Erythroblast (primary cell): ENCODE measurements at regions not wholly inside any gene's neighbourhood (a gene's known extent, or its start where the extent isn't known, plus 50 kb on each side); places are given as distances from the start of the nearest gene placed in this dataset.

Experiments
- GATA1 ChIP-seq: IDR thresholded peaks from 2 replicates; pipeline ENCODE4 v1.6.1; 2011; ENCODE audit warnings: low read depth, mild to moderate bottlenecking, control low read depth, low read length, moderate library complexity
- POLR2A ChIP-seq: IDR thresholded peaks from 2 replicates; pipeline ENCODE4 v1.6.1; 2011; ENCODE audit warnings: mild to moderate bottlenecking, low read length

DNA sequence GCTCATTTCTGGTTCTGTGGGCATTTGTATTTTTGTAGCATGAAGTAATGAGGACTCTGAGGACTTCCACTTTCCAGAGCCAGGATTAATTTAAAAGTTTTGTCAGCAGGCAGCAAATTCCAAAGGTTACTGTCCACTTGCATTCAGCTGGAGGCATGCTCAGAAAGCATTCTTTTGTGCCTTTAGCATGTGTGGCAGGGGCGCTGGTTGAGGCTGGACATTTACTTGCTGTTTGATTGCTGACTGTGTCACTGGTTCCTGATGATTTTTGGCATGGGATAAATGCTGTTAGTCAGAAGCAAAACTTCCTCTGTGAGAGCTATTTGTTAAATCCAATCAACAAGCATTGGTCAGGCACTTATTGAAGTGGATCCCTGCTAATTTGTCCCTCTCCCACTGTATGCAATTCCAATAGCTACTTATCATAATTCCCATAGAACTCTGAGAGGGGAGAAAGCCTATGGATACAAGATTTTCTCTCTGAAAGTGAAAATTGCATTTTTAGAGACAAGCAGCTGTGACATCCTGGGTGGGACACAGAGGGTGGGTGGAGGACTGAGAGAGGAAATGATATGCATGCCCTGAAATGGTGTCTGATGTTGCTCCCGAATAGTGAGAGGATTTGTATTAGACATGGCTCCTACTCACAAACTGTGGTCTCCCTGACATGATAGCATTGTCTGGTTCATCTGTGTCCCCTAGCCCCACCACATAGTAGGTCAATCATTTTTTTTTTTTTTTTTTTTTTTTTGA, 161.2 kb upstream of the WDR11 start:
- no peak for TF ChIP-seq POLR2A
- no peak for TF ChIP-seq GATA1
